ENCODE measurements at regions not wholly inside any gene's neighbourhood (a gene's known extent, or its start where the extent isn't known, plus 50 kb on each side); places are given as distances from the start of the nearest gene placed in this dataset.

GRCh38 chr20:22520381-22520780 lies 64.0 kb downstream of the FOXA2 start:
- TF ChIP-seq CTCF (IDR thresholded peaks at IDR 0.05; ENCODE audit: low read depth, low read length, poor library complexity, severe bottlenecking): no peak
- no peak for TF ChIP-seq EZH2phosphoT487 (IDR thresholded peaks at IDR 0.05; ENCODE audit: borderline replicate concordance, low read length)

All from DOHH2 (cell line).